ENCODE measurements at regions not wholly inside any gene's neighbourhood (a gene's known extent, or its start where the extent isn't known, plus 50 kb on each side); places are given as distances from the start of the nearest gene placed in this dataset.

DNA sequence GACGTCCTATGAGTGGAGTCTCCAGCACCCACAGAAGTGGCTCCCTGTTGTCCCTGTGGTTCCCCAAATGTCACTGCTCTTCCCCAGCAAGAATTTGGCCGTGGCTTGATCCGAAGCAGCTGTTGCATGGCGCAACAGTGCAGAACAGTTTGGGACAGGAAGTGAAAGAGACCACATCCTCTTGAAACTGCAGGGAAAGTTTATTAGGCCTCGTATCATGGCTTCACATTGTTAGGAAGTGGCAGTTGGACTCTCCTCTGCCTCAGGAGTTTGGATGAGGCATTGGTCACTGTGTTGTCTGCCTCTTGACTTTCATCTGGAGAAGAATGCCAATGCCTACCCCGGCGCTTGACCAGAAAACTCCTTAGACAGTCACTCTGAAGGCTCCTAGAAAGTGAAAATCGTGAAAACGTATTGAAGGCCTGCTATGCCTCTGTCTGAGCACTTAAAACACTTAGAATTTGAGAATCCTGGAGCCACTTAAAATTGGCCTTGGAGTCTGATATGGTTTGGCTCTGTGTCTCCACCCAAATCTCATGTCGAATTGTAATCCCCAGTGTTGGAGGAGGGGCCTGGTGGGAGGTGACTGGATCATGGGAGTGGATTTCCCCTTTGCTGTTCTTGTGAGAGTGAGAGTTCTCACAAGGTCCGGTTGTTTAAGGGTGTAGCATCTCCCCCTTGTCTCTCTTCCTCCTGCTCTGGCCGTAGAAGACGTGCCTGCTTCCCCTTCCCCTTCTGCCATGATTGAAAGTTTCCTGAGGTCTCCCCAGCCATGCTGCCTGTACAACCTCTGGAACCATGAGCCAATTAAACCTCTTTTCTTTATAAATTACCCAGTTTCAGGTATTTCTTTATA, 334.9 kb upstream of the JARID2 start:
- peak; percentile 48 for ATAC-seq
- no peak for DNase-seq (ENCODE audit: low spot score)

GRCh38 chr6:14912226-14912625, 333.6 kb upstream of the JARID2 start:
- no peak for ATAC-seq
- DNase-seq (ENCODE audit: low spot score): peak; percentile 44

- ATAC-seq: no peak
- DNase-seq (ENCODE audit: low spot score): peak; percentile 8
Measured at GRCh38 chr6:14912706-14913105, 333.2 kb upstream of the JARID2 start.

- ATAC-seq (no peak), DNase-seq (ENCODE audit: low spot score) (no peak)
Measured at GRCh38 chr6:14913931-14914330, 331.9 kb upstream of the JARID2 start.

- ATAC-seq: no peak
- DNase-seq (ENCODE audit: low spot score): no peak
Measured at GRCh38 chr6:14915888-14916832, 329.7 kb upstream of the JARID2 start.

- DNase-seq (ENCODE audit: low spot score): no peak
Measured at GRCh38 chr6:14917109-14917910, 328.6 kb upstream of the JARID2 start.

GRCh38 chr6:14918200-14918907, 327.5 kb upstream of the JARID2 start:
- no peak for DNase-seq (ENCODE audit: low spot score)
- ATAC-seq: no peak

More at GRCh38 chr6:14917109-14917910, 328.6 kb upstream of the JARID2 start:
- ATAC-seq: no peak

DNA sequence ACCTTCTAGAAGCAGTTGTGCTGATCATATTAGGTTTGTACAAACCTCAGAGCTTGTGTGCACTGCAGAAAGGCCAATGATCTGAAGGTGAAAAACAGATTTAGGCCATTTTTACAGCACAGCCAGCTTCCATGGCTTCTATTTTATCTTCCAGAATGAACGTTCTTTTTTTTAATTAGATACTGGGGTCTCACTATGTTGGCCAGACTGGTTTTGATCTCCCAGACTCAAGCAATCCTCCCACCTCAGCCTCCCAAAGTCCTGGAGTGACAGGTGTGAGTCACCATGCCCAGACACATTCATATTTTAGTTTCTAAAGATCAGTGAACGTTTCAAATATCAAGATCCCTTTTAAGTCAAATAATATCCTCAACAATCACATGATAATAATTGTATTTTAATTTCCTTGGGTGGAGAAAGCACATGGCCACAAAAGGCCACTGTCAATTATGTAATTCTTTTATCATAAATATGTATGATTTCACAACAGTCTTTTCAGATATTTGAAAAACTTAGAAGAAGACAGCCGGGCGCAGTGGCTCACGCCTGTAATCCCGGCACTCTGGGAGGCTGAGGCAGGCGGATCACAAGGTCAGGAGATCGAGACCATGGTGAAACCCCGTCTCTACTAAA, 326.7 kb upstream of the JARID2 start:
- ATAC-seq (no peak), DNase-seq (ENCODE audit: low spot score) (no peak)

DNA sequence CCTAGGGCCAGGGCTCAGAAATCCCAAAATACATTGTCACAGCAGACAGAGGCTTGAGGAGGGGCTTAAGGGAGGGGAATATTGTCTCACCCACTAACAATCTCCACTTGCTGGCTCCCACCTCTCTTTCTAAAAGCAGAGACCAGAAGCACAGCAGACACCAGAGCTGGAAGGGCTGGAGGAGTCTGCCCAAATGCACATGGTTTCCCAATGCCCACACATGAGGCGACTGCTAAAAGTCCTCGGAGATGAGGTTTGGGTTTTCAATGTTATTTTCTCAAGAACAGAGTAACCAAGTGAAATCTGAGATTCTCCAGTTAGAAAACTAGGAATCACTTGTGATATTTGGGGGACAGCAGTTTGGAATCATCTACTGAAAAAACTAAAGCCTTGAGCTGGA, 325.6 kb upstream of the JARID2 start:
- ATAC-seq: no peak
- DNase-seq (ENCODE audit: low spot score): no peak

GRCh38 chr6:14921170-14921569, 324.7 kb upstream of the JARID2 start:
- DNase-seq (ENCODE audit: low spot score) (peak; percentile 62), ATAC-seq (peak; percentile 64)

GRCh38 chr6:14921878-14922671, 323.8 kb upstream of the JARID2 start:
- DNase-seq (ENCODE audit: low spot score): peak; percentile 47
- ATAC-seq: peak; percentile 21

- peak; percentile 42 for DNase-seq (ENCODE audit: low spot score)
Measured at GRCh38 chr6:14922706-14923460, 323.0 kb upstream of the JARID2 start.

DNA sequence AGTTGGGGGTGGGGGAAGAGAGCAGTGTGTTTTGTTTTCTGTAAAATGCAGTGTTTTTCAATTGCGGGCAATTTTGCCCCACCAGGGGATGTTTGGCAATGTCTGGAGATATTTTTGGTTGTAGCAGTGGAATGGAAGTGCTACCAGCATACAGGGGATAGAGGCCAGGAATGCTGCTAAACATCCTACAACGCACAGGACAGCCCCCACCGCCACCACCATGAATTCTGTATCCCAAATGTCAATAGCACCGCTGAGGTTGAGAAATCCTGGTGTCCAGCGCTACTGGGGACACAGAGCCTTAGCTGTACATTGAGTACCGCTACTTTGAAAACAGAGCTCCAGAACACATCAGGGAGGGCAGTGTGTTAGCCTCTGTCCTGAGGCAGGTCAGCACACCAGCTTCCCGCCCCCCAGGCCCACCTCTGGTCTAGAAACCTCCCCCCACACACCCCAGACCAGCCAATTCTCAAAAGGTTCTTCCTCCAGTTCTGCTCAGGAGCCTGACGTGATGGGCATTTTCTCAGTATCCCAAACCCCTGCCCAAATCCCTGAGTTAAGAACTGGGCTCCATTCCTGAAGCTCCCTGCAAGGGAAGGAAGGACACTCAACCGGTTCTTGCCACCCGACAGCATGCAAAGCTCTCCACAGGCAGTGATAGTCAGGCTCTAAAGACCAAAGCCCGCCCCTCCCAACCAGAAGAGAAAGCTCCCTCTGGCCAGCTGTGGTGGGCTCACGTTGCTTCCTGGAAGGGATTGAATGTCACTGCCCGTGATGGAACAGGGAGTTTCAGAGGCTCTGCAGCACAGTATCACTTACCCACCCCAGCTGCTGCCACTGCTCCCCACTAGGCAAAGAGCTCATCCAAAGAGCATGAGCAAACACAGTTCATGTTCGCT, 321.5 kb upstream of the JARID2 start:
- DNase-seq (ENCODE audit: low spot score): peak; percentile 29
- ATAC-seq: peak; percentile 16

More at GRCh38 chr6:14922706-14923460, 323.0 kb upstream of the JARID2 start:
- ATAC-seq: no peak

- DNase-seq (ENCODE audit: low spot score) (no peak), ATAC-seq (no peak)
Measured at GRCh38 chr6:14925025-14925698, 320.7 kb upstream of the JARID2 start.

- ATAC-seq (peak; percentile 58), DNase-seq (ENCODE audit: low spot score) (no peak)
Measured at GRCh38 chr6:14925699-14926026, 320.2 kb upstream of the JARID2 start.

DNA sequence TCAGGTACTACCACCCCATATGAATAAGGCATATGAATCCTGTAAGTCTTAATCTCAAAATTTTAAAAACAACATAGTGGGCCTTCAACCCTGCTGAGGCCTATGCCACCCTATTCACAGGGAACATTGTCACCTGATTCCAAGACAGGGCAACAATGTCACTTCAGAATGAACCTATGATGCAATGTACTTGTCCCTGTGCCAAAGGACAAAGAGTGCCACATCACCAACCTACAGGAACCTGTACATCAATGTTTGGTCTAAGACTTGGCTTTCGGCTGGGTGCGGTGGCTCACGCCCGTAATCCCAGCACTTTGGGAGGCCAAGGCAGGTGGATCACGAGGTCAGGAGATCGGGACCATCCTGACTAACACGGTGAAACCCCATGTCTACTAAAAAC, 318.5 kb upstream of the JARID2 start:
- DNase-seq (ENCODE audit: low spot score): peak; percentile 64
- peak; percentile 79 for ATAC-seq

DNA sequence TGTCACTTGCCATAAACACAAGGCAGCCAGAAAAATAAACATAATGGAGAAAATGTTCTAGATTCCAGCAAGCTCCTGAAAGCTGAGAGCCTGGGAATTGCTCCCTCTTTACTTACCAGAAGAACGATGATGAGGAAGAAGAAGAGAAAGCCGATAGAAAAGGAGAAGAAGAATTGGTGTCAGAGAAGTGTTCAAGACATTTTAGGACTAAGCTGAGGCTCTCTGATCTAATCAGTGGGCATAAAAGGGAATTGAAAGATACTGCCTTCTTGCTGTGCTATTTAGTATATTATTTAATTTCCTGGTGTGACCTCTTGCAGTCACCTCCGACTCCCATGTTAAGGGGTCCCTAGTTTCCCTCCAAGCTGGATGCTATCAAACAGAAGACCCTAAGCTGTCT, 316.6 kb upstream of the JARID2 start:
- ATAC-seq (no peak), DNase-seq (ENCODE audit: low spot score) (no peak)
